ENCODE measurements at regions not wholly inside any gene's neighbourhood (a gene's known extent, or its start where the extent isn't known, plus 50 kb on each side); places are given as distances from the start of the nearest gene placed in this dataset.

DNA sequence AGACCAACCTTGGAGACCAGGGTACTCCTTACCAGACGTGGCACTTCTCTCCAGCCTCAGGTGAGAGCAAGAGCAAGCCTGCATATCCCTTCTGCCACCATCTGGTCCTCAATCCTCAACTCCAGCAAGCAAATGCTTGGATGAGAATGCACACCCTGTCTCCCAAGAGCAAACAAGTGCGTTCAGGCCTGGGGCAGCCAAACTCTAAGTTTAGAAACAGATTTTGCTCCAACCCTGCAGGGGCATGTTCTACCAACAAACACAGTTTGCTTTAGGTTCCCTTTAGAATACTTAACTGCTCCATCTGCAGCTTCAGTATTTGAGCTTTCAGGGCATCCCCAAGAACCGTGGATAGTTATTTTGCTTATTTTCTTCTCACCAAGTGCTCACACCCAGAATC is 55.9 kb upstream of the FICD start:
- TF ChIP-seq, protein P1, sequence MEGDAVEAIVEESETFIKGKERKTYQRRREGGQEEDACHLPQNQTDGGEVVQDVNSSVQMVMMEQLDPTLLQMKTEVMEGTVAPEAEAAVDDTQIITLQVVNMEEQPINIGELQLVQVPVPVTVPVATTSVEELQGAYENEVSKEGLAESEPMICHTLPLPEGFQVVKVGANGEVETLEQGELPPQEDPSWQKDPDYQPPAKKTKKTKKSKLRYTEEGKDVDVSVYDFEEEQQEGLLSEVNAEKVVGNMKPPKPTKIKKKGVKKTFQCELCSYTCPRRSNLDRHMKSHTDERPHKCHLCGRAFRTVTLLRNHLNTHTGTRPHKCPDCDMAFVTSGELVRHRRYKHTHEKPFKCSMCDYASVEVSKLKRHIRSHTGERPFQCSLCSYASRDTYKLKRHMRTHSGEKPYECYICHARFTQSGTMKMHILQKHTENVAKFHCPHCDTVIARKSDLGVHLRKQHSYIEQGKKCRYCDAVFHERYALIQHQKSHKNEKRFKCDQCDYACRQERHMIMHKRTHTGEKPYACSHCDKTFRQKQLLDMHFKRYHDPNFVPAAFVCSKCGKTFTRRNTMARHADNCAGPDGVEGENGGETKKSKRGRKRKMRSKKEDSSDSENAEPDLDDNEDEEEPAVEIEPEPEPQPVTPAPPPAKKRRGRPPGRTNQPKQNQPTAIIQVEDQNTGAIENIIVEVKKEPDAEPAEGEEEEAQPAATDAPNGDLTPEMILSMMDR (IDR thresholded peaks at IDR 0.05): no peak
- TF ChIP-seq, protein P2, sequence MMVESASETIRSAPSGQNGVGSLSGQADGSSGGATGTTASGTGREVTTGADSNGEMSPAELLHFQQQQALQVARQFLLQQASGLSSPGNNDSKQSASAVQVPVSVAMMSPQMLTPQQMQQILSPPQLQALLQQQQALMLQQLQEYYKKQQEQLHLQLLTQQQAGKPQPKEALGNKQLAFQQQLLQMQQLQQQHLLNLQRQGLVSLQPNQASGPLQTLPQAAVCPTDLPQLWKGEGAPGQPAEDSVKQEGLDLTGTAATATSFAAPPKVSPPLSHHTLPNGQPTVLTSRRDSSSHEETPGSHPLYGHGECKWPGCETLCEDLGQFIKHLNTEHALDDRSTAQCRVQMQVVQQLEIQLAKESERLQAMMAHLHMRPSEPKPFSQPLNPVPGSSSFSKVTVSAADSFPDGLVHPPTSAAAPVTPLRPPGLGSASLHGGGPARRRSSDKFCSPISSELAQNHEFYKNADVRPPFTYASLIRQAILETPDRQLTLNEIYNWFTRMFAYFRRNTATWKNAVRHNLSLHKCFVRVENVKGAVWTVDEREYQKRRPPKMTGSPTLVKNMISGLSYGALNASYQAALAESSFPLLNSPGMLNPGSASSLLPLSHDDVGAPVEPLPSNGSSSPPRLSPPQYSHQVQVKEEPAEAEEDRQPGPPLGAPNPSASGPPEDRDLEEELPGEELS (CRISPR knock-in tag; IDR thresholded peaks at IDR 0.05): no peak
- TF ChIP-seq TEAD1 (CRISPR knock-in tag; IDR thresholded peaks at IDR 0.05): no peak
- TF ChIP-seq, protein P3, sequence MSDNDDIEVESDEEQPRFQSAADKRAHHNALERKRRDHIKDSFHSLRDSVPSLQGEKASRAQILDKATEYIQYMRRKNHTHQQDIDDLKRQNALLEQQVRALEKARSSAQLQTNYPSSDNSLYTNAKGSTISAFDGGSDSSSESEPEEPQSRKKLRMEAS (CRISPR knock-in tag; IDR thresholded peaks at IDR 0.05): no peak
- no peak for TF ChIP-seq CREB1 (CRISPR knock-in tag; IDR thresholded peaks at IDR 0.05)
- TF ChIP-seq NFE2L1 (CRISPR knock-in tag; IDR thresholded peaks at IDR 0.05): no peak
